ENCODE measurements at regions not wholly inside any gene's neighbourhood (a gene's known extent, or its start where the extent isn't known, plus 50 kb on each side); places are given as distances from the start of the nearest gene placed in this dataset.
A peak's percentile ranks its signal among the peaks of the same experiment; 100 is the strongest.

DNA sequence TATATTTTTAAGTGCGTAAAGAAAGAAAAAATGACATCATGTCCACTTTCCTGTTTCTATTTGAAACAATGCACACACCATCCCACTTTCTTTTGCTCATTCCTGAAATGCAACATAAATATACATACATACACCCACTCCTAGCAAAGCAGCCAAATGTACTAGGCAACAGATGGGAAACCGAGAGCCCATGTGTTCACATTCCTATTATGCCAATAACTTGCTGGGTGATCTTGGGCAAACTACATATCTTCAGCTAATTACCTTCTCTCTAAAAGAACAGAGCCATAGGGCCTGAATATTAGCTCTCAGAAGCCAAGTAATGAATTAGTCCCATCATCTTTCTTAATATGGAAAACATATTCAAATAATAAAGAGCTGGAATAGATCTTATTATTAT is 610.6 kb upstream of the ATXN8OS start:
- ChIA-PET CTCF (ENCODE audit: low intra/inter-chr PET ratio) (no interaction called here), POLR2A (no interaction called here)
- H3K9me1 ChIP-seq (ENCODE audit: control insufficient read depth, insufficient read depth, low read length): no peaks in the 10 kb centered on the region
- ATAC-seq (no peak), DNase-seq (ENCODE audit: extremely low read depth in 1 of 4, low spot score in 3 of 4) (no peak), FAIRE-seq (no peak)
- no peaks in the 10 kb centered on the region for H3K36me3 ChIP-seq (ENCODE audit: control insufficient read depth, insufficient read depth, low read length)
- BruUV-seq (replicated peaks): no TSS peak
- no peak overlapping the region for H3K9ac ChIP-seq (ENCODE audit: insufficient read depth in 1 of 2, low read depth in 2 of 2, low read length in 2 of 2)
- H3K4me2 ChIP-seq (ENCODE audit: insufficient read depth, low read length): no peak overlapping the region
- TF ChIP-seq CEBPG (CRISPR knock-in tag; IDR thresholded peaks at IDR 0.05) (no peak), CEBPG (tag; conservative IDR thresholded peaks at IDR 0.05 in 1 of 2, IDR thresholded peaks at IDR 0.05 in 1 of 2) (0 out of 4 replicates have a peak, but pooled peaks of 1 of the 2 experiments have one; percentile 14), THRAP3 (IDR thresholded peaks at IDR 0.05; ENCODE audit: borderline replicate concordance) (no peak)
- whole genome bisulfite sequencing (ENCODE audit: insufficient coverage, low coverage, missing lambda C conversion rate): 5% methylated on average over 2 of the region's 2 CpGs
- no peak overlapping the region for H2AFZ ChIP-seq (ENCODE audit: low read depth, low read length)
- no peaks in the 10 kb centered on the region for H3K4me1 ChIP-seq (replicated peaks in 1 of 2; ENCODE audit: control insufficient read depth in 2 of 2, insufficient read depth in 2 of 2, low read length in 2 of 2)
- H3K9me3 ChIP-seq (replicated peaks; ENCODE audit: control insufficient read depth, insufficient read depth, low read depth, low read length): no peaks in the 10 kb centered on the region
- in situ Hi-C loops (cut with MboI): no loop called here
- H3K4me3 ChIP-seq: no peak overlapping the region
- intact Hi-C loops (cut with micrococcal nuclease): no loop called here
- H4K20me1 ChIP-seq (replicated peaks; ENCODE audit: control insufficient read depth, insufficient read depth, low read length): no peaks in the 10 kb centered on the region
- H3K79me2 ChIP-seq (ENCODE audit: control insufficient read depth, insufficient read depth, low read length): no peaks in the 10 kb centered on the region
- no peak overlapping the region for H3K27ac ChIP-seq (ENCODE audit: extremely low read depth, low read depth, low read length)
- H3K27me3 ChIP-seq (ENCODE audit: control insufficient read depth in 2 of 2, insufficient read depth in 2 of 2, low read length in 2 of 2): no peaks in the 10 kb centered on the region

DNA sequence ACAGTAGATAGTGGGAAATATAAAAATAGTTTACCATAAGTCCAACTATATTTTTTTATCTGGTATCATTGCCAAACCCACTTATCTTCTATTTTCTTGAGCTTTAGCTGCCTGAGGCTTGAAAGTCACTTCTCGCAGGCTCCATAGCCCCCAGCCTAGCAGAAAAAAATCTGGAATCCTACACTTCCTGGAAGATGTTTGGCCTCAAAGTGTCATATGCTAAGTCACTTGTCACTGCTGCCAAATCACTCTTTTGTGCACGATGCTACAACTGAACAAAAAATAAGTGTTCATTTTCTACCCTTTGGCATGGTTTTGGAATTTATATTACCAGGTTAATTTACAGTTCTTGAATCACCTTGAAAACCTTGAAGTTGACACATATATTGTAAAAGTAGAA is 612.5 kb upstream of the ATXN8OS start:
- no peak overlapping the region for H3K9ac ChIP-seq (ENCODE audit: insufficient read depth in 1 of 2, low read depth in 2 of 2, low read length in 2 of 2)
- no peaks in the 10 kb centered on the region for H3K9me1 ChIP-seq (ENCODE audit: control insufficient read depth, insufficient read depth, low read length)
- ChIA-PET POLR2A (no interaction called here), CTCF (ENCODE audit: low intra/inter-chr PET ratio) (no interaction called here)
- in situ Hi-C loops (cut with MboI) (no loop called here), intact Hi-C loops (cut with micrococcal nuclease) (no loop called here)
- WGBS (ENCODE audit: insufficient coverage, low coverage, missing lambda C conversion rate): 0% methylated on average over 2 of the region's 2 CpGs
- no peaks in the 10 kb centered on the region for H3K79me2 ChIP-seq (ENCODE audit: control insufficient read depth, insufficient read depth, low read length)
- H3K9me3 ChIP-seq (replicated peaks; ENCODE audit: control insufficient read depth, insufficient read depth, low read depth, low read length): no peaks in the 10 kb centered on the region
- H3K4me2 ChIP-seq (ENCODE audit: insufficient read depth, low read length): no peak overlapping the region
- H3K4me1 ChIP-seq (replicated peaks in 1 of 2; ENCODE audit: control insufficient read depth in 2 of 2, insufficient read depth in 2 of 2, low read length in 2 of 2): no peaks in the 10 kb centered on the region
- H3K36me3 ChIP-seq (ENCODE audit: control insufficient read depth, insufficient read depth, low read length): no peaks in the 10 kb centered on the region
- H4K20me1 ChIP-seq (replicated peaks; ENCODE audit: control insufficient read depth, insufficient read depth, low read length): no peaks in the 10 kb centered on the region
- no peaks in the 10 kb centered on the region for H3K27me3 ChIP-seq (ENCODE audit: control insufficient read depth in 2 of 2, insufficient read depth in 2 of 2, low read length in 2 of 2)
- no peak for ATAC-seq
- H3K4me3 ChIP-seq: no peak overlapping the region
- no peak overlapping the region for H2AFZ ChIP-seq (ENCODE audit: low read depth, low read length)
- no peak for DNase-seq (ENCODE audit: extremely low read depth in 1 of 4, low spot score in 3 of 4)
- no peak overlapping the region for H3K27ac ChIP-seq (ENCODE audit: extremely low read depth, low read depth, low read length)
- no TSS peak for BruUV-seq (replicated peaks)
- FAIRE-seq: no peak
- TF ChIP-seq, protein P1, sequence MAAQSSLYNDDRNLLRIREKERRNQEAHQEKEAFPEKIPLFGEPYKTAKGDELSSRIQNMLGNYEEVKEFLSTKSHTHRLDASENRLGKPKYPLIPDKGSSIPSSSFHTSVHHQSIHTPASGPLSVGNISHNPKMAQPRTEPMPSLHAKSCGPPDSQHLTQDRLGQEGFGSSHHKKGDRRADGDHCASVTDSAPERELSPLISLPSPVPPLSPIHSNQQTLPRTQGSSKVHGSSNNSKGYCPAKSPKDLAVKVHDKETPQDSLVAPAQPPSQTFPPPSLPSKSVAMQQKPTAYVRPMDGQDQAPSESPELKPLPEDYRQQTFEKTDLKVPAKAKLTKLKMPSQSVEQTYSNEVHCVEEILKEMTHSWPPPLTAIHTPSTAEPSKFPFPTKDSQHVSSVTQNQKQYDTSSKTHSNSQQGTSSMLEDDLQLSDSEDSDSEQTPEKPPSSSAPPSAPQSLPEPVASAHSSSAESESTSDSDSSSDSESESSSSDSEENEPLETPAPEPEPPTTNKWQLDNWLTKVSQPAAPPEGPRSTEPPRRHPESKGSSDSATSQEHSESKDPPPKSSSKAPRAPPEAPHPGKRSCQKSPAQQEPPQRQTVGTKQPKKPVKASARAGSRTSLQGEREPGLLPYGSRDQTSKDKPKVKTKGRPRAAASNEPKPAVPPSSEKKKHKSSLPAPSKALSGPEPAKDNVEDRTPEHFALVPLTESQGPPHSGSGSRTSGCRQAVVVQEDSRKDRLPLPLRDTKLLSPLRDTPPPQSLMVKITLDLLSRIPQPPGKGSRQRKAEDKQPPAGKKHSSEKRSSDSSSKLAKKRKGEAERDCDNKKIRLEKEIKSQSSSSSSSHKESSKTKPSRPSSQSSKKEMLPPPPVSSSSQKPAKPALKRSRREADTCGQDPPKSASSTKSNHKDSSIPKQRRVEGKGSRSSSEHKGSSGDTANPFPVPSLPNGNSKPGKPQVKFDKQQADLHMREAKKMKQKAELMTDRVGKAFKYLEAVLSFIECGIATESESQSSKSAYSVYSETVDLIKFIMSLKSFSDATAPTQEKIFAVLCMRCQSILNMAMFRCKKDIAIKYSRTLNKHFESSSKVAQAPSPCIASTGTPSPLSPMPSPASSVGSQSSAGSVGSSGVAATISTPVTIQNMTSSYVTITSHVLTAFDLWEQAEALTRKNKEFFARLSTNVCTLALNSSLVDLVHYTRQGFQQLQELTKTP (IDR thresholded peaks at IDR 0.05; ENCODE audit: low read depth in 1 of 2, partially characterized antibody in 2 of 2): no peak
- TF ChIP-seq RBM25 (IDR thresholded peaks at IDR 0.05; ENCODE audit: low read depth, low read length, severe bottlenecking): no peak
- TF ChIP-seq SMARCA5 (IDR thresholded peaks at IDR 0.05): no peak
- TF ChIP-seq, protein P2, sequence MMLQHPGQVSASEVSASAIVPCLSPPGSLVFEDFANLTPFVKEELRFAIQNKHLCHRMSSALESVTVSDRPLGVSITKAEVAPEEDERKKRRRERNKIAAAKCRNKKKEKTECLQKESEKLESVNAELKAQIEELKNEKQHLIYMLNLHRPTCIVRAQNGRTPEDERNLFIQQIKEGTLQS (IDR thresholded peaks at IDR 0.05): no peak
- TF ChIP-seq, protein P2 (CRISPR knock-in tag; conservative IDR thresholded peaks at IDR 0.05): no peak
- TF ChIP-seq MXI1 (IDR thresholded peaks at IDR 0.05; ENCODE audit: low read depth, low read length): no peak
- TF ChIP-seq BCOR (IDR thresholded peaks at IDR 0.05): no peak
- TF ChIP-seq COPS2 (conservative IDR thresholded peaks at IDR 0.05): no peak

Data from K562 (cell line).